OCI-LY3 (cell line): ENCODE measurements at regions not wholly inside any gene's neighbourhood (a gene's known extent, or its start where the extent isn't known, plus 50 kb on each side); places are given as distances from the start of the nearest gene placed in this dataset.
"Not testable (repeated sequence)": the region's sequence is repeated elsewhere in the genome, so short reads cannot be mapped to it uniquely, and the experiment has no call there.

Experiments used
- H2AFZ ChIP-seq: fragments of 200-600, 300-600 bp; shearing (Covaris generic); 2 replicates; pipeline ENCODE4 v1.6.0; 2014; ENCODE audit warnings: antibody characterized with exemption, low read depth, low read length
- H3K27ac ChIP-seq: fragments of 200-600, 300-600 bp; sonication (generic); 2 replicates; pipeline ENCODE4 v1.5.1; 2014; ENCODE audit warnings: mild to moderate bottlenecking, low read length, moderate library complexity, mixed read lengths
- H3K27me3 ChIP-seq: fragments of 200-600, 300-600 bp; sonication (generic); 2 replicates; pipeline ENCODE4 v1.6.1; 2014; ENCODE audit warnings: low read depth, low read length, mixed read lengths
- H3K36me3 ChIP-seq: fragments of 200-600, 300-600 bp; sonication (generic); replicated peaks from 2 replicates; pipeline ENCODE3; 2014; ENCODE audit warnings: low read depth, low read length, mixed read lengths
- H3K4me1 ChIP-seq: fragments of 300-600, 200-600 bp; sonication (generic); 2 replicates; pipeline ENCODE4 v1.6.1; 2014; ENCODE audit warnings: low read length, mixed read lengths
- H3K4me2 ChIP-seq: fragments of 200-600, 300-600 bp; sonication (generic); 2 replicates; pipeline ENCODE4 v1.6.1; 2014; ENCODE audit warnings: low read length, mixed read lengths
- H3K4me3 ChIP-seq: fragments of 300-600, 200-600 bp; sonication (generic); 2 replicates; pipeline ENCODE4 v1.5.1; 2014; ENCODE audit warnings: antibody characterized with exemption, mild to moderate bottlenecking, low read length, moderate library complexity
- H3K79me2 ChIP-seq: fragments of 300-600, 200-600 bp; shearing (Covaris generic); 2 replicates; pipeline ENCODE4 v1.6.1; 2014; ENCODE audit warnings: mild to moderate bottlenecking, low read length, mixed read lengths
- H3K9ac ChIP-seq: fragments of 300-600, 200-600 bp; shearing (Covaris generic); 2 replicates; pipeline ENCODE4 v1.6.0; 2014; ENCODE audit warnings: mild to moderate bottlenecking, low read length, moderate library complexity
- H3K9me3 ChIP-seq: fragments of 200-600, 300-600 bp; shearing (Covaris generic); 2 replicates; pipeline ENCODE4 v1.6.1; 2014; ENCODE audit warnings: low read length, mixed read lengths; ENCODE audit not compliant: insufficient read depth
- H4K20me1 ChIP-seq: fragments of 200-600, 300-600 bp; sonication (generic); 2 replicates; pipeline ENCODE4 v1.6.1; 2016; ENCODE audit warnings: low read length, mixed read lengths; ENCODE audit not compliant: insufficient read depth
- CTCF ChIP-seq: fragments of 200-600, 300-600 bp; sonication (generic); IDR thresholded peaks from 2 replicates; pipeline ENCODE4 v1.5.1; 2014; ENCODE audit warnings: antibody characterized with exemption, low read length, low read depth
- EZH2phosphoT487 ChIP-seq: fragments of 200-600 bp; shearing (Covaris generic); IDR thresholded peaks from 2 replicates; pipeline ENCODE4 v1.6.1; 2018; ENCODE audit warnings: antibody characterized with exemption, mixed run types, low read depth

DNA sequence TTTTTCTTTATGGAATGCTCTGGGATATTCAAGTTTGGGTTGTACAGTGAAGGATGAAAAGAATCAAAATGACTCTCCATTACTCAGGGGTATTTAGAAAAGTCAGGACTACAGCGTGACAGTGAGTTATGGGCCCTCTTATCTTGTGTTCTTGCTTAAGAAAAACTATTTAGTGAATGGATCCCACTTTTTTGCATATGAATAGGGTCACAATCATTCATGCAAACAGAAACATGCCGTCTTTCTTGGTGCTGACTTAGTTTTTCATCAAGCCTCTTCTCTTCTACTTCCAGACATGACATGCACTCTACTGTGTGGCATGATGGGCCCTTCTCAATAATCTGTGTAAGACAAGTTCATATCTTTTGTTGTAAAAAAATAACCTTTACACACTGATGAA, 488.4 kb upstream of the MMS22L start:
- H3K4me3 ChIP-seq = no peak overlapping the region
- H2AFZ ChIP-seq = no peak overlapping the region
- H3K4me1 ChIP-seq = no peaks in the 10 kb centered on the region
- TF ChIP-seq CTCF (no peak), EZH2phosphoT487 (no peak)
- H3K36me3 ChIP-seq = no peaks in the 10 kb centered on the region
- no peaks in the 10 kb centered on the region for H3K9me3 ChIP-seq
- H3K27me3 ChIP-seq = no peaks in the 10 kb centered on the region
- H3K27ac ChIP-seq = no peak overlapping the region
- no peak overlapping the region for H3K9ac ChIP-seq
- no peaks in the 10 kb centered on the region for H4K20me1 ChIP-seq
- no peaks in the 10 kb centered on the region for H3K79me2 ChIP-seq
- no peak overlapping the region for H3K4me2 ChIP-seq

- no peaks in the 10 kb centered on the region for H4K20me1 ChIP-seq
- H3K4me3 ChIP-seq = no peak overlapping the region
- no peaks in the 10 kb centered on the region for H3K79me2 ChIP-seq
- TF ChIP-seq EZH2phosphoT487 (no peak), CTCF (no peak)
- no peaks in the 10 kb centered on the region for H3K36me3 ChIP-seq
- H3K9me3 ChIP-seq = no peaks in the 10 kb centered on the region
- no peak overlapping the region for H3K4me2 ChIP-seq
- H3K4me1 ChIP-seq = no peaks in the 10 kb centered on the region
- H2AFZ ChIP-seq = no peak overlapping the region
- no peak overlapping the region for H3K27ac ChIP-seq
- H3K27me3 ChIP-seq = no peaks in the 10 kb centered on the region
- H3K9ac ChIP-seq = no peak overlapping the region
Measured at GRCh38 chr6:97775012-97775411, 492.0 kb upstream of the MMS22L start.

GRCh38 chr6:97778290-97779038, 495.4 kb upstream of the MMS22L start:
- no peak overlapping the region for H2AFZ ChIP-seq
- H3K4me3 ChIP-seq = no peak overlapping the region
- no peak overlapping the region for H3K4me2 ChIP-seq
- H3K9me3 ChIP-seq = no peaks in the 10 kb centered on the region
- H3K27ac ChIP-seq = no peak overlapping the region
- H3K4me1 ChIP-seq = no peaks in the 10 kb centered on the region
- H3K79me2 ChIP-seq = no peaks in the 10 kb centered on the region
- H3K36me3 ChIP-seq = no peaks in the 10 kb centered on the region
- TF ChIP-seq EZH2phosphoT487 (no peak), CTCF (no peak)
- H4K20me1 ChIP-seq = no peaks in the 10 kb centered on the region
- no peak overlapping the region for H3K9ac ChIP-seq
- H3K27me3 ChIP-seq = no peaks in the 10 kb centered on the region

- not testable (repeated sequence) for H3K27me3 ChIP-seq, H3K9ac ChIP-seq, H3K36me3 ChIP-seq, H3K79me2 ChIP-seq, H4K20me1 ChIP-seq, H3K4me2 ChIP-seq, H2AFZ ChIP-seq, H3K4me1 ChIP-seq, H3K9me3 ChIP-seq, H3K27ac ChIP-seq, H3K4me3 ChIP-seq
Measured at GRCh38 chr6:97779039-97779766, 496.2 kb upstream of the MMS22L start.
